ENCODE measurements at regions not wholly inside any gene's neighbourhood (a gene's known extent, or its start where the extent isn't known, plus 50 kb on each side); places are given as distances from the start of the nearest gene placed in this dataset.

GRCh38 chr1:60895252-60895651, 187.1 kb upstream of the NFIA start:
- H3K27ac Mint-ChIP-seq, result no peak overlapping the region
- Histone ChIP-seq H3K9me3 (ENCODE audit: control insufficient read depth, low read length) (no peaks in the 10 kb centered on the region), H3K9ac (ENCODE audit: extremely low read depth, low read length, poor library complexity, severe bottlenecking) (no peak overlapping the region), H3K27ac (ENCODE audit: low read depth, low read length) (peak overlapping the region; percentile 86), H3K4me3 (ENCODE audit: low read length) (no peak overlapping the region), H3K36me3 (ENCODE audit: control insufficient read depth, insufficient read depth, low read length) (no peaks in the 10 kb centered on the region), H3K27me3 (ENCODE audit: control insufficient read depth, insufficient read depth, low read length, poor library complexity, severe bottlenecking) (peaks cover 17% of the 10 kb centered on the region), H3K4me1 (ENCODE audit: control insufficient read depth, insufficient read depth, low read length) (peaks cover 4% of the 10 kb centered on the region)
- H3K4me3 Mint-ChIP-seq, result no peak overlapping the region
- no peak for TF ChIP-seq CTCF (conservative IDR thresholded peaks at IDR 0.05)
- 85 to 100% methylated on average over 3 to 6 of the region's 6 CpGs for WGBS, 2 experiments (ENCODE audit: insufficient coverage in 1 of 2, insufficient read length in 1 of 2)
- DNase-seq, result no peak
- peaks cover 4% of the 10 kb centered on the region for H3K27me3 Mint-ChIP-seq (ENCODE audit: insufficient read depth)
- peaks cover 53% of the 10 kb centered on the region for H3K4me1 Mint-ChIP-seq
- H3K9me3 Mint-ChIP-seq, result no peaks in the 10 kb centered on the region
- H3K36me3 Mint-ChIP-seq (ENCODE audit: low read depth), result no peaks in the 10 kb centered on the region

- H3K9ac ChIP-seq (ENCODE audit: extremely low read depth, low read length, poor library complexity, severe bottlenecking), result no peak overlapping the region
- Mint-ChIP-seq H3K4me3 (no peak overlapping the region), H3K9me3 (no peaks in the 10 kb centered on the region), H3K4me1 (peaks cover 51% of the 10 kb centered on the region), H3K36me3 (ENCODE audit: low read depth) (no peaks in the 10 kb centered on the region), H3K27me3 (ENCODE audit: insufficient read depth) (peaks cover 4% of the 10 kb centered on the region), H3K27ac (no peak overlapping the region)
- no peak for DNase-seq
- no peak for TF ChIP-seq CTCF (conservative IDR thresholded peaks at IDR 0.05)
- WGBS, 2 experiments (ENCODE audit: insufficient coverage in 1 of 2, insufficient read length in 1 of 2), result 98% methylated on average over 2 of the region's 2 CpGs; no CpG with 5 or more reads in 1 of the 2 experiments
- H3K27ac ChIP-seq (ENCODE audit: low read depth, low read length), result peak overlapping the region; percentile 86
- peaks cover 17% of the 10 kb centered on the region for H3K27me3 ChIP-seq (ENCODE audit: control insufficient read depth, insufficient read depth, low read length, poor library complexity, severe bottlenecking)
- H3K9me3 ChIP-seq (ENCODE audit: control insufficient read depth, low read length), result no peaks in the 10 kb centered on the region
- no peaks in the 10 kb centered on the region for H3K36me3 ChIP-seq (ENCODE audit: control insufficient read depth, insufficient read depth, low read length)
- H3K4me3 ChIP-seq (ENCODE audit: low read length), result no peak overlapping the region
- peaks cover 4% of the 10 kb centered on the region for H3K4me1 ChIP-seq (ENCODE audit: control insufficient read depth, insufficient read depth, low read length)
These were observed 187.6 kb upstream of the NFIA start for GRCh38 chr1:60894741-60895140.

- Histone ChIP-seq H3K9ac (ENCODE audit: extremely low read depth, low read length, poor library complexity, severe bottlenecking) (no peak overlapping the region), H3K27ac (ENCODE audit: low read depth, low read length) (peak overlapping the region; percentile 86), H3K27me3 (ENCODE audit: control insufficient read depth, insufficient read depth, low read length, poor library complexity, severe bottlenecking) (peaks cover 17% of the 10 kb centered on the region), H3K4me3 (ENCODE audit: low read length) (no peak overlapping the region), H3K9me3 (ENCODE audit: control insufficient read depth, low read length) (no peaks in the 10 kb centered on the region), H3K4me1 (ENCODE audit: control insufficient read depth, insufficient read depth, low read length) (peaks cover 4% of the 10 kb centered on the region), H3K36me3 (ENCODE audit: control insufficient read depth, insufficient read depth, low read length) (no peaks in the 10 kb centered on the region)
- H3K27me3 Mint-ChIP-seq (ENCODE audit: insufficient read depth), result peaks cover 4% of the 10 kb centered on the region
- no peaks in the 10 kb centered on the region for H3K9me3 Mint-ChIP-seq
- H3K36me3 Mint-ChIP-seq (ENCODE audit: low read depth), result no peaks in the 10 kb centered on the region
- H3K27ac Mint-ChIP-seq, result no peak overlapping the region
- no peak overlapping the region for H3K4me3 Mint-ChIP-seq
- TF ChIP-seq CTCF (conservative IDR thresholded peaks at IDR 0.05), result no peak
- H3K4me1 Mint-ChIP-seq, result peaks cover 48% of the 10 kb centered on the region
- WGBS, 2 experiments (ENCODE audit: insufficient coverage in 1 of 2, insufficient read length in 1 of 2), result 46 to 75% methylated on average over 3 of the region's 3 CpGs
- no peak for DNase-seq
These were observed 188.2 kb upstream of the NFIA start for GRCh38 chr1:60894130-60894529.
